ENCODE measurements at regions not wholly inside any gene's neighbourhood (a gene's known extent, or its start where the extent isn't known, plus 50 kb on each side); places are given as distances from the start of the nearest gene placed in this dataset.

GRCh38 chr1:170284951-170285350 lies 139.2 kb downstream of the NTMT2 start:
- no peak for TF ChIP-seq CTCF (IDR thresholded peaks at IDR 0.05)
- TF ChIP-seq POLR2A (IDR thresholded peaks at IDR 0.05), result no peak
